NCI-H82 (cell line): ENCODE measurements at regions not wholly inside any gene's neighbourhood (a gene's known extent, or its start where the extent isn't known, plus 50 kb on each side); places are given as distances from the start of the nearest gene placed in this dataset.
A peak's percentile ranks its signal among the peaks of the same experiment; 100 is the strongest.
"Not testable (repeated sequence)": the region's sequence is repeated elsewhere in the genome, so short reads cannot be mapped to it uniquely, and the experiment has no call there.

Experiments
- DNase-seq: peaks from one replicate; lab custom pipeline; 2025; lab: John Stamatoyannopoulos, UW

GRCh38 chr2:13401312-13401711 lies 684.6 kb downstream of the TRIB2 start:
- DNase-seq, result no peak

GRCh38 chr2:13413989-13414388 lies 697.3 kb downstream of the TRIB2 start:
- peak; percentile 52 for DNase-seq

- DNase-seq, result peak; percentile 60
These were observed 698.2 kb downstream of the TRIB2 start for GRCh38 chr2:13414897-13415296.

- no peak for DNase-seq
These were observed 717.2 kb downstream of the TRIB2 start for GRCh38 chr2:13433954-13434353.

- peak; percentile 94 for DNase-seq
These were observed 727.0 kb downstream of the TRIB2 start for GRCh38 chr2:13443554-13444261.

GRCh38 chr2:13462464-13462863 lies 745.7 kb downstream of the TRIB2 start:
- DNase-seq, result no peak

GRCh38 chr2:13466076-13466475 lies 749.3 kb downstream of the TRIB2 start:
- DNase-seq, result no peak

- no peak for DNase-seq
These were observed 757.8 kb downstream of the TRIB2 start for GRCh38 chr2:13474538-13474937.

GRCh38 chr2:13480057-13480456 lies 763.3 kb downstream of the TRIB2 start:
- no peak for DNase-seq

- DNase-seq, result no peak
These were observed 764.5 kb downstream of the TRIB2 start for GRCh38 chr2:13481201-13481600.

- DNase-seq, result no peak
These were observed 768.5 kb downstream of the TRIB2 start for GRCh38 chr2:13485256-13485655.

- no peak for DNase-seq
These were observed 772.2 kb downstream of the TRIB2 start for GRCh38 chr2:13488965-13489364.

- no peak for DNase-seq
These were observed 775.5 kb downstream of the TRIB2 start for GRCh38 chr2:13492262-13492661.

GRCh38 chr2:13495051-13495450 lies 778.3 kb downstream of the TRIB2 start:
- no peak for DNase-seq

- no peak for DNase-seq
These were observed 788.1 kb downstream of the TRIB2 start for GRCh38 chr2:13504808-13505207.

- no peak for DNase-seq
These were observed 791.9 kb downstream of the TRIB2 start for GRCh38 chr2:13508671-13509070.

GRCh38 chr2:13515254-13515653 lies 798.5 kb downstream of the TRIB2 start:
- DNase-seq, result no peak

GRCh38 chr2:13522096-13522495 lies 805.4 kb downstream of the TRIB2 start:
- DNase-seq, result no peak

- no peak for DNase-seq
These were observed 806.4 kb downstream of the TRIB2 start for GRCh38 chr2:13522917-13523821.

- DNase-seq, result no peak
These were observed 807.8 kb downstream of the TRIB2 start for GRCh38 chr2:13524492-13524891.

GRCh38 chr2:13531735-13532410 lies 815.1 kb downstream of the TRIB2 start:
- DNase-seq, result not testable (repeated sequence)

GRCh38 chr2:13532781-13533523 lies 816.2 kb downstream of the TRIB2 start:
- not testable (repeated sequence) for DNase-seq
